DOHH2 (cell line): ENCODE measurements at regions not wholly inside any gene's neighbourhood (a gene's known extent, or its start where the extent isn't known, plus 50 kb on each side); places are given as distances from the start of the nearest gene placed in this dataset.

Experiments used
- H3F3A ChIP-seq: fragments of 200-600 bp; sonication (generic), shearing (Covaris generic); 2 replicates; pipeline ENCODE4 v1.6.0; 2016; ENCODE audit warnings: antibody characterized with exemption, mild to moderate bottlenecking; ENCODE audit not compliant: control insufficient read depth, insufficient read depth
- H3K27ac ChIP-seq: fragments of 200-600 bp; sonication (generic); 2 replicates; pipeline ENCODE4 v1.5.1; 2014; ENCODE audit warnings: low read depth, mild to moderate bottlenecking, low read length, moderate library complexity
- H3K27me3 ChIP-seq: fragments of 200-600 bp; sonication (generic); 2 replicates; pipeline ENCODE4 v1.6.1; 2014; ENCODE audit warnings: mild to moderate bottlenecking, low read length, mixed read lengths; ENCODE audit not compliant: control insufficient read depth
- H3K36me3 ChIP-seq: fragments of 200-600 bp; sonication (generic); 2 replicates; pipeline ENCODE4 v1.6.1; 2014; ENCODE audit warnings: mild to moderate bottlenecking, low read length, moderate library complexity, mixed read lengths; ENCODE audit not compliant: control insufficient read depth
- H3K4me1 ChIP-seq: fragments of 200-600 bp; sonication (generic); 2 replicates; pipeline ENCODE4 v1.6.1; 2014; ENCODE audit warnings: mild to moderate bottlenecking, low read length, mixed read lengths; ENCODE audit not compliant: control insufficient read depth
- H3K4me2 ChIP-seq: fragments of 200-600 bp; sonication (generic); 2 replicates; pipeline ENCODE4 v1.6.0; 2014; ENCODE audit warnings: mild to moderate bottlenecking, low read length, moderate library complexity
- H3K4me3 ChIP-seq: fragments of 200-600 bp; sonication (generic); 2 replicates; pipeline ENCODE4 v1.5.1; 2014; ENCODE audit warnings: mild to moderate bottlenecking, low read length, mixed read lengths
- H3K79me2 ChIP-seq: fragments of 200-600 bp; sonication (generic); 2 replicates; pipeline ENCODE4 v1.6.1; 2014; ENCODE audit warnings: mild to moderate bottlenecking, low read length, mixed read lengths; ENCODE audit not compliant: control insufficient read depth
- H3K9me2 ChIP-seq: fragments of 200-600 bp; sonication (generic); replicated peaks from 2 replicates; pipeline ENCODE4 v1.6.1; 2014; ENCODE audit warnings: mild to moderate bottlenecking, low read length, mixed read lengths; ENCODE audit not compliant: control insufficient read depth
- H3K9me3 ChIP-seq: fragments of 200-600 bp; sonication (generic); 2 replicates; pipeline ENCODE4 v1.6.1; 2014; ENCODE audit warnings: antibody characterized with exemption, low read length, mixed read lengths; ENCODE audit not compliant: control insufficient read depth, insufficient read depth
- H4K20me1 ChIP-seq: fragments of 200-600 bp; sonication (generic); 2 replicates; pipeline ENCODE4 v1.6.0; 2014; ENCODE audit warnings: low read depth, mild to moderate bottlenecking, antibody characterized with exemption, low read length, moderate library complexity; ENCODE audit not compliant: control insufficient read depth, insufficient read depth
- CTCF ChIP-seq: fragments of 200-600 bp; sonication (generic); IDR thresholded peaks from one replicate; pipeline ENCODE4 v1.5.1; 2014; ENCODE audit warnings: antibody characterized with exemption, mild to moderate bottlenecking, low read depth, low read length; ENCODE audit not compliant: poor library complexity, severe bottlenecking
- EZH2phosphoT487 ChIP-seq: fragments of 200-600 bp; sonication (generic); IDR thresholded peaks from 2 replicates; pipeline ENCODE4 v1.6.1; 2017; ENCODE audit warnings: borderline replicate concordance, mild to moderate bottlenecking, antibody characterized with exemption, low read length, moderate library complexity, mixed read lengths

DNA sequence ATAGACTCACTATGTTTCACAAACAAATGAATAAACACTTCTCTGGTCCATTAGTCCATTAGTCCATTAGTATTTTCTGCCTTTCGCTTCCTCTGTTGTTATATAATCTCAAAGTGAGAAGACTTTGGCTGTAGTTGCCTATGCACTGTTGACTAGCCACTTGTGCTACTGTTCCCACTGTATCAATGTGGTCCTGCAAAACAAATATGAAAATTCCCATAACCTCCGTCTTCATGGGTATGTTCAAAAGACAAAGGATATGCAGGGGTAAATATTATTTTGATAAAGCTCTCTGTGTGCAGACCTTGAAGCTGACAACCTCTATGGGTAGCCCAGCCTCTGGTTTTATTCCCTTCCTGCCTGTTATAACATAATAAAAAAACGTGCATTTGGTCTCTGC, 77.8 kb downstream of the DIO2 start:
- Histone ChIP-seq H3K9me3 (peaks cover 8% of the 10 kb centered on the region), H3K36me3 (no peaks in the 10 kb centered on the region), H3K27me3 (no peaks in the 10 kb centered on the region), H3F3A (no peaks in the 10 kb centered on the region), H3K4me1 (no peaks in the 10 kb centered on the region), H3K4me2 (no peak overlapping the region), H3K27ac (no peak overlapping the region), H3K4me3 (no peak overlapping the region), H3K9me2 (no peaks in the 10 kb centered on the region), H4K20me1 (no peaks in the 10 kb centered on the region), H3K79me2 (no peaks in the 10 kb centered on the region)
- TF ChIP-seq EZH2phosphoT487 (no peak), CTCF (no peak)

DNA sequence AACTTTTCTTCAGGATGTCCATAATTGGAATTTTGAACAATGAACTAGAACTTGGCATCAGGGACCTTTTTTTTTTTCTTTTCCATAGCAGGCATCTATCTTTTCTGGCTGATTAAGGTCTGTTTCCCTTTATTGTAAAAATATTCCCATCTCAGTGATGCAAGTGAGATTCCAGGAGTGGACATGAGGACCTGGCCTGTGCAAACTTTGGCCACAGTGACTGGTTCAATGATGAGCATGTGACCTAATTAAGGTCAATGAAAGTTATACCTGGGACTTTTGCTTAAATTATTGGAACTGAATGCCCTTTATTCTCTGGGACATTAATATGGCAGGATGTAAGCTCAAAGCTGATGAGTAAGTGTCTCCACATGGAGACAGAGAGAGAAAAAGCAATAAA, 83.8 kb downstream of the DIO2 start:
- Histone ChIP-seq H3K4me1 (no peaks in the 10 kb centered on the region), H3K9me2 (no peaks in the 10 kb centered on the region), H4K20me1 (no peaks in the 10 kb centered on the region), H3K79me2 (no peaks in the 10 kb centered on the region), H3K27me3 (no peaks in the 10 kb centered on the region), H3K36me3 (no peaks in the 10 kb centered on the region), H3K4me2 (no peak overlapping the region), H3K9me3 (no peaks in the 10 kb centered on the region), H3F3A (no peaks in the 10 kb centered on the region), H3K4me3 (no peak overlapping the region), H3K27ac (no peak overlapping the region)
- no peak for TF ChIP-seq CTCF
- TF ChIP-seq EZH2phosphoT487, result no peak

DNA sequence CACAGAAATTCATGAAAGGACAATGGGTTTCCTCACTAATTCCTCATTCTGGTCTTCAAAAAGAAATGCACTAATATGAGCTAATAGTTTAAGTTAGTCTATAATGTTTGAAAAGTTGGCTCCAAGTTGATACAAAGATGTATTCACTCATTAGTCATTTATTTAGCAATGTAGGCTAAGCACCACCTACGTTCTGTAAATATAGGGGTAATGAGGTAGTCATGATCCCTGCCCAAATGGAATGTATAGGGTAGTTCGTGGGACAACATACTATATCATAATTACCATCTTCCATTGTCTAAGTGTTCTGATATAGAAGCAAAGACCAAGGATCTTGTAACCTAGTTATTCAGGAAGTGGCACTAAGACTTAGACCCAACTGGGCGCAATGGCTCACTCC, 86.5 kb downstream of the DIO2 start:
- H3F3A ChIP-seq, result no peaks in the 10 kb centered on the region
- H3K27ac ChIP-seq, result no peak overlapping the region
- no peaks in the 10 kb centered on the region for H3K9me3 ChIP-seq
- no peaks in the 10 kb centered on the region for H3K27me3 ChIP-seq
- TF ChIP-seq CTCF (no peak), EZH2phosphoT487 (no peak)
- no peaks in the 10 kb centered on the region for H3K36me3 ChIP-seq
- H3K4me2 ChIP-seq, result no peak overlapping the region
- no peaks in the 10 kb centered on the region for H3K4me1 ChIP-seq
- H4K20me1 ChIP-seq, result no peaks in the 10 kb centered on the region
- no peaks in the 10 kb centered on the region for H3K9me2 ChIP-seq
- H3K79me2 ChIP-seq, result no peaks in the 10 kb centered on the region
- H3K4me3 ChIP-seq, result no peak overlapping the region

- Histone ChIP-seq H4K20me1 (no peaks in the 10 kb centered on the region), H3F3A (no peaks in the 10 kb centered on the region)
These were observed 93.4 kb downstream of the DIO2 start for GRCh38 chr14:80117876-80118275.

More at GRCh38 chr14:80117876-80118275, 93.4 kb downstream of the DIO2 start:
- H3K36me3 ChIP-seq, result no peaks in the 10 kb centered on the region
- no peak overlapping the region for H3K27ac ChIP-seq
- no peaks in the 10 kb centered on the region for H3K9me2 ChIP-seq
- no peaks in the 10 kb centered on the region for H3K9me3 ChIP-seq
- no peaks in the 10 kb centered on the region for H3K27me3 ChIP-seq
- TF ChIP-seq EZH2phosphoT487 (no peak), CTCF (no peak)
- H3K4me2 ChIP-seq, result no peak overlapping the region
- no peaks in the 10 kb centered on the region for H3K4me1 ChIP-seq
- H3K79me2 ChIP-seq, result no peaks in the 10 kb centered on the region
- no peak overlapping the region for H3K4me3 ChIP-seq
